IMR-90 (cell line): ENCODE measurements at regions not wholly inside any gene's neighbourhood (a gene's known extent, or its start where the extent isn't known, plus 50 kb on each side); places are given as distances from the start of the nearest gene placed in this dataset.

ENCODE experiments used
- ATAC-seq: fragments of 200-7000 bp; cut with Tn5 transposase; 2 replicates; pipeline ENCODE4 v1.9.1; 2020; ENCODE audit warnings: low read depth, mild to moderate bottlenecking, moderate library complexity
- BruUV-seq: library from RNA; stranded (reverse); fragments of 400-500 nt; replicated peaks from 2 replicates; lab custom pipeline; 2021; lab: Mats Ljungman, UMichigan
- CTCF ChIA-PET: fragments of 300-600 bp; formaldehyde crosslinking; extraction: SDS; loops from one replicate; lab custom pipeline; 2021; ENCODE audit warnings: antibody characterized with exemption; lab: Yijun Ruan, JAX
- POLR2A ChIA-PET: fragments of 300-600 bp; sonication (Branson Sonifier 250); formaldehyde crosslinking; loops from one replicate; lab custom pipeline; 2022; ENCODE audit warnings: antibody characterized with exemption; ENCODE audit not compliant: unreplicated experiment; lab: Charles Lee
- DNase-seq: peaks from one replicate; pipeline ENCODE4 v3.0.0; 2013
- H2AFZ ChIP-seq: replicated peaks from 2 replicates; pipeline ENCODE3; 2013; ENCODE audit warnings: low read length, mild to moderate bottlenecking; ENCODE audit not compliant: poor library complexity
- H2AK5ac ChIP-seq: 2 replicates; pipeline ENCODE4 v1.6.1; 2013; ENCODE audit warnings: low read depth, low read length, inconsistent platforms
- H2AK9ac ChIP-seq: replicated peaks from 2 replicates; pipeline ENCODE3; 2013; ENCODE audit warnings: mild to moderate bottlenecking, low read depth, low read length, moderate library complexity; ENCODE audit not compliant: poor library complexity
- H2BK120ac ChIP-seq: 2 replicates; pipeline ENCODE4 v1.6.1; 2013; ENCODE audit warnings: low read depth, low read length, inconsistent platforms
- H2BK15ac ChIP-seq: 3 replicates; pipeline ENCODE4 v1.6.1; 2013; ENCODE audit warnings: low read depth, low read length, inconsistent platforms
- H2BK20ac ChIP-seq: 2 replicates; pipeline ENCODE4 v1.6.1; 2013; ENCODE audit warnings: low read depth, mild to moderate bottlenecking, inconsistent platforms, low read length, moderate library complexity
- H2BK5ac ChIP-seq: 2 replicates; pipeline ENCODE4 v1.6.1; 2013; ENCODE audit warnings: mild to moderate bottlenecking, low read depth, low read length, inconsistent platforms; ENCODE audit not compliant: poor library complexity, severe bottlenecking
- H3K14ac ChIP-seq: replicated peaks from 2 replicates; pipeline ENCODE4 v1.6.1; 2013; ENCODE audit warnings: low read depth, low read length, inconsistent platforms
- H3K18ac ChIP-seq: 2 replicates; pipeline ENCODE4 v1.6.1; 2013; ENCODE audit warnings: low read depth, low read length, control low read depth
- H3K23ac ChIP-seq: 2 replicates; pipeline ENCODE4 v1.6.1; 2013; ENCODE audit warnings: low read depth, low read length, inconsistent platforms
- H3K27ac ChIP-seq: 2 replicates; pipeline ENCODE4 v1.5.1; 2013; ENCODE audit warnings: mild to moderate bottlenecking, control low read depth, low read length; ENCODE audit not compliant: insufficient read depth
- H3K27me3 ChIP-seq: 2 replicates; pipeline ENCODE4 v1.6.1; 2013; ENCODE audit warnings: low read length; ENCODE audit not compliant: control insufficient read depth, insufficient read depth
- H3K36me3 ChIP-seq: 2 replicates; pipeline ENCODE4 v1.6.1; 2013; ENCODE audit warnings: low read length, mixed read lengths; ENCODE audit not compliant: control insufficient read depth, insufficient read depth
- H3K4ac ChIP-seq: 2 replicates; pipeline ENCODE4 v1.6.1; 2013; ENCODE audit warnings: low read depth, low read length, inconsistent platforms
- H3K4me1 ChIP-seq: 2 replicates; pipeline ENCODE4 v1.6.1; 2013; ENCODE audit warnings: low read length, mixed read lengths; ENCODE audit not compliant: control insufficient read depth, insufficient read depth
- H3K4me2 ChIP-seq: 2 replicates; pipeline ENCODE4 v1.6.1; 2013; ENCODE audit warnings: low read depth, mild to moderate bottlenecking, control low read depth, low read length, moderate library complexity
- H3K4me3 ChIP-seq: 2 replicates; pipeline ENCODE4 v1.5.1; 2013; ENCODE audit warnings: low read depth, mild to moderate bottlenecking, control low read depth, low read length, moderate library complexity; ENCODE audit not compliant: insufficient read depth
- H3K56ac ChIP-seq: 2 replicates; pipeline ENCODE4 v1.6.1; 2013; ENCODE audit warnings: low read length, inconsistent platforms; ENCODE audit not compliant: insufficient read depth; ENCODE audit errors: extremely low read depth
- H3K79me1 ChIP-seq, 2 experiments: 2 replicates each; pipeline ENCODE4 v1.6.1; 2013; ENCODE audit warnings: low read length in 2 of 2, inconsistent platforms in 1 of 2, low read depth in 1 of 2
- H3K9ac ChIP-seq: 2 replicates; pipeline ENCODE4 v1.6.1; 2013; ENCODE audit warnings: low read depth, low read length, control low read depth
- H3K9me1 ChIP-seq: 2 replicates; pipeline ENCODE4 v1.6.1; 2013; ENCODE audit warnings: low read length, inconsistent platforms; ENCODE audit not compliant: insufficient read depth
- H3K9me3 ChIP-seq: 2 replicates; pipeline ENCODE4 v1.6.1; 2013; ENCODE audit warnings: low read length; ENCODE audit not compliant: control insufficient read depth, insufficient read depth
- H4K20me1 ChIP-seq: 2 replicates; pipeline ENCODE4 v1.6.1; 2013; ENCODE audit warnings: low read length, inconsistent platforms; ENCODE audit not compliant: insufficient read depth
- H4K5ac ChIP-seq: 2 replicates; pipeline ENCODE4 v1.6.1; 2013; ENCODE audit warnings: mild to moderate bottlenecking, low read depth, low read length, control low read depth
- H4K8ac ChIP-seq, 2 experiments: 2 replicates each; pipeline ENCODE4 v1.6.1; 2013; ENCODE audit warnings: low read depth in 2 of 2, low read length in 2 of 2, control low read depth in 1 of 2, inconsistent platforms in 1 of 2
- H4K91ac ChIP-seq: 2 replicates; pipeline ENCODE4 v1.6.1; 2013; ENCODE audit warnings: low read depth, low read length, inconsistent platforms; ENCODE audit not compliant: insufficient read depth
- BHLHE40 ChIP-seq: fragments of 150-350 bp; IDR thresholded peaks from 2 replicates; pipeline ENCODE4 v1.6.1; 2016; ENCODE audit warnings: mild to moderate bottlenecking, low read depth, low read length
- CEBPB ChIP-seq: IDR thresholded peaks from 2 replicates; pipeline ENCODE4 v1.6.1; 2012; ENCODE audit warnings: low read depth, low read length, improper control_type of control experiment
- CHD1 ChIP-seq: IDR thresholded peaks from 2 replicates; pipeline ENCODE4 v1.6.1; 2012; ENCODE audit warnings: low read depth, low read length, improper control_type of control experiment
- CTCF ChIP-seq: conservative IDR thresholded peaks from 2 replicates; pipeline ENCODE4 v1.5.1; 2012; ENCODE audit warnings: mild to moderate bottlenecking, low read depth, low read length, improper control_type of control experiment
- ELK1 ChIP-seq: fragments of 150-350 bp; IDR thresholded peaks from 2 replicates; pipeline ENCODE4 v1.6.1; 2016; ENCODE audit warnings: low read depth, mild to moderate bottlenecking, low read length, moderate library complexity, borderline replicate concordance
- MAZ ChIP-seq: IDR thresholded peaks from 2 replicates; pipeline ENCODE4 v1.6.1; 2012; ENCODE audit warnings: low read depth, mild to moderate bottlenecking, low read length, improper control_type of control experiment, moderate library complexity, borderline replicate concordance
- MXI1 ChIP-seq: IDR thresholded peaks from 2 replicates; pipeline ENCODE4 v1.6.1; 2012; ENCODE audit warnings: low read depth, mild to moderate bottlenecking, low read length, moderate library complexity, borderline replicate concordance
- NFE2L2 ChIP-seq: fragments of 150-350 bp; IDR thresholded peaks from 2 replicates; pipeline ENCODE4 v1.6.1; 2016; ENCODE audit warnings: low read depth, mild to moderate bottlenecking, low read length
- POLR2A ChIP-seq: IDR thresholded peaks from 2 replicates; pipeline ENCODE4 v1.6.1; 2012; ENCODE audit warnings: mild to moderate bottlenecking, low read depth, low read length
- RAD21 ChIP-seq: IDR thresholded peaks from 2 replicates; pipeline ENCODE4 v1.6.1; 2012; ENCODE audit warnings: low read length, improper control_type of control experiment
- SMC3 ChIP-seq: fragments of 150-350 bp; IDR thresholded peaks from 2 replicates; pipeline ENCODE4 v1.6.1; 2016; ENCODE audit warnings: low read depth, mild to moderate bottlenecking, antibody characterized with exemption, low read length, moderate library complexity
- WGBS, 2 experiments: methylation state at CpG; one replicate each; pipeline versions ENCODE4 v1.1.5 to v1.1.7; 2013; ENCODE audit warnings: missing lambda C conversion rate in 2 of 2; ENCODE audit not compliant: insufficient read length in 1 of 2; ENCODE audit errors: extremely low coverage in 2 of 2; 5-methylcytosine and 5-hydroxymethylcytosine counted together
- dilution Hi-C: fragments of 300-500 bp; cut with HindIII; formaldehyde crosslinking; loops from one replicate; pipeline ENCODE4 v1.14.3; 2018; ENCODE audit warnings: low sequenced_read_pairs; ENCODE audit not compliant: unreplicated experiment
- in situ Hi-C: fragments of 300-500 bp; cut with MboI; formaldehyde crosslinking; loops from 3 replicates; pipeline ENCODE4 v1.14.3; 2019; ENCODE audit warnings: low sequenced_read_pairs, inconsistent platforms, mixed read lengths
- intact Hi-C: fragments of 100-400 bp; cut with micrococcal nuclease; formaldehyde crosslinking; loops from 2 replicates; pipeline ENCODE4 v1.10.0; 2022

GRCh38 chr5:116971131-116971530 is 396.5 kb upstream of the SEMA6A start:
- no TSS peak for BruUV-seq
- no peak overlapping the region for H2BK15ac ChIP-seq
- dilution Hi-C loops = no loop called here

More at GRCh38 chr5:116971131-116971530, 396.5 kb upstream of the SEMA6A start:
- Histone ChIP-seq H3K27me3 (no peaks in the 10 kb centered on the region), H3K18ac (no peak overlapping the region), H3K36me3 (no peaks in the 10 kb centered on the region), H3K4me1 (no peaks in the 10 kb centered on the region), H3K9me3 (peaks cover 6% of the 10 kb centered on the region; the same call in 1 of the 2 replicates), H2BK20ac (no peak overlapping the region), H3K23ac (no peak overlapping the region), H4K8ac (no peak overlapping the region), H2BK120ac (no peak overlapping the region), H3K56ac (no peak overlapping the region), H3K4ac (no peak overlapping the region), H2BK5ac (no peak overlapping the region), H2AFZ (no peak overlapping the region), H3K4me3 (no peak overlapping the region), H4K5ac (no peak overlapping the region), H3K9me1 (no peaks in the 10 kb centered on the region), H2AK9ac (no peak overlapping the region), H3K14ac (no peak overlapping the region), H3K4me2 (no peak overlapping the region), H3K9ac (no peak overlapping the region), H2AK5ac (no peak overlapping the region), H3K79me1 (no peaks in the 10 kb centered on the region), H3K27ac (no peak overlapping the region), H4K20me1 (no peaks in the 10 kb centered on the region), H4K91ac (no peak overlapping the region)
- ChIA-PET CTCF (no interaction called here), POLR2A (no interaction called here)
- DNase-seq (no peak), ATAC-seq (no peak)
- intact Hi-C loops (no loop called here), in situ Hi-C loops (no loop called here)
- no CpG with 5 or more reads among the region's 5 CpGs for WGBS, 2 experiments
- TF ChIP-seq RAD21 (no peak), CHD1 (no peak), MXI1 (no peak), ELK1 (no peak), BHLHE40 (no peak), NFE2L2 (no peak), CTCF (no peak), MAZ (no peak), POLR2A (no peak), CEBPB (no peak), SMC3 (no peak)
